ENCODE measurements at regions not wholly inside any gene's neighbourhood (a gene's known extent, or its start where the extent isn't known, plus 50 kb on each side); places are given as distances from the start of the nearest gene placed in this dataset.
"Not testable (repeated sequence)": the region's sequence is repeated elsewhere in the genome, so short reads cannot be mapped to it uniquely, and the experiment has no call there.

DNA sequence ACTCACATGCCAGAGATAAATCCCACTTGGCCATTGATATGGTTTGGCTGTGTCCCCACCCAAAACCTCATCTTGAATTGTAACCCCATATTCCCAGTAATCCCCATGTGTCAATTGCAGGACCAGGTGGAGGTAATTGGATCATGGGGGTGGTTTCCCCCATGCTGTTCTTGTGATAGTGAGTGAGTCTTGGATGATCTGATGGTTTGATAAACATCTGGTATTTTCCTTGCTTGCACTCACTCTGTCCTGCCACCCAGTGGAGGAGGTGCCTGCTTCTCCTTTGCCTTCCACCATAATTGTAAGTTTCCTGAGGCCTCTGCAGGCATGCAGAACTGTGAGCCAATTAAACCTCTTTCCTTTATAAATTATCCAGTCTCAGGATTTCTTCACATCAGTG lies 50.4 kb upstream of the B3GAT2 start:
- not testable (repeated sequence) for DNase-seq

DNA sequence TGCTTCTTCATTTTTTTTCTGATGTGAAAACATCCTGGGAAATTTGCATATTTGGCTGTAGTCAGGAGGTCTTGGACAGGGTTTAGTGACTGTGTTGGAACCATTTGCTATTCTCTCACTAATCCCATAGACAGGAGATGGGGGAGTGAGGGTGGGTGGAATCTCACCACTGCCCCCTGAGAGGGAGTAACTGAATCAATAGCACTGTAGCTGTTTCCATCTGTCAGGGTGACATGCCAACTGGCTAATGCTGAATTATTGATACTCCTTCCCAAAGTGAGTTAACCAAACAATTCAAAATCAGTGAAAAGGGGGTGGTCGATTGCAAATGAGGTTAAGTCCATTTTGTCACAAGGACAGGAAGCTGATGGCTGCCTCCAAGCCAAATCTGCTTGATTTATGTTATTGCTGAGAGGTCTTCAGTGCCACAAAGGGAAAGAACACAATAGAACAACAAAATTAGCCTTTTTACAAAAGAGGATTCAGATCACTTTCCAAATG lies 55.1 kb upstream of the B3GAT2 start:
- no peak for DNase-seq

DNA sequence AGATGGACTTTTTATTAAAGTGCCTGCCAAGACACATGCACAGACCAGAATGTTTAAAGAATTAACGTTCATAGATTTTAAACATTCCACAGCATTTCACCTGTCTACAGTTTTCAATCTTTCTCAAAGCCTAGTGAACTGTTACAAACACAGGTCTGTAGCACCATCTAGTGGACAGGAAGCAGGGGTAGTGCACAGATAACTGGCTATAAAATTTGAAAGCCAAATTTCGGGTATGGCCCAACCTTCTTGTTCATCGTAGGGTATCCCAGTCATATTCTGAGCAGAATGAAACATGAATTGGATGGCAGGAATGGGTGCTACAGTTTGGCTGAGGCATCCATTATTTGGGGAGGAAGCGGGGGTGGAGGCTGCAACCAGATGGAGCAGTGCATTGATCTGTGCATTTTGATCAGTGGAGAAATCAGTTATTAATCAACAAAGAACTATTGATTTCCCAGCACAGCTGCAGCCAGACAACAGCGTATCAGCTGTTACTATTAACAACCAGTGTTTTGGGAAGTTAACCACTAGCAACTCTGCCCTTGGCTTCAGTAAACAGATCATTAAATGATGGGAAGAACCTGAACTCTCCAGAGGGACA lies 56.1 kb upstream of the B3GAT2 start:
- peak; percentile 55 for DNase-seq

DNA sequence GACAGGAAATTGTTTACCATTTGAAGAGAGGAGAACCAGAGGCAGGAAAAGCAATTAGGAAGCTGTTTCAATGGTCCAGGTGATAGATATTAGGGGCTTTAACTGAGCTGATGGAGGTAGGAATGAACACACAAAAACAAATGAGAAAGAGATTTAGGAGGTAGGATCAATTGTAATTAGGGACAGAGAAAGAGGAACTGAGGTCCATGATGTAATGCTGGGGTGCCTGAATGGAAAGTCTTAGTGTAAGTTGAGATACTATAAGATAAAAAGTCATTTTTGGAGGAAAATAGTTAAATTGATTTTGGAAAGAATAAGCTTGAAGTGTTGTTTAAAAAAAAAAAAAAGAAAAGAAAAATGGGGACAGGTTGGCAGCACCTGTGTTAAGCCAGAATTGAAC lies 58.5 kb upstream of the B3GAT2 start:
- DNase-seq: no peak

DNA sequence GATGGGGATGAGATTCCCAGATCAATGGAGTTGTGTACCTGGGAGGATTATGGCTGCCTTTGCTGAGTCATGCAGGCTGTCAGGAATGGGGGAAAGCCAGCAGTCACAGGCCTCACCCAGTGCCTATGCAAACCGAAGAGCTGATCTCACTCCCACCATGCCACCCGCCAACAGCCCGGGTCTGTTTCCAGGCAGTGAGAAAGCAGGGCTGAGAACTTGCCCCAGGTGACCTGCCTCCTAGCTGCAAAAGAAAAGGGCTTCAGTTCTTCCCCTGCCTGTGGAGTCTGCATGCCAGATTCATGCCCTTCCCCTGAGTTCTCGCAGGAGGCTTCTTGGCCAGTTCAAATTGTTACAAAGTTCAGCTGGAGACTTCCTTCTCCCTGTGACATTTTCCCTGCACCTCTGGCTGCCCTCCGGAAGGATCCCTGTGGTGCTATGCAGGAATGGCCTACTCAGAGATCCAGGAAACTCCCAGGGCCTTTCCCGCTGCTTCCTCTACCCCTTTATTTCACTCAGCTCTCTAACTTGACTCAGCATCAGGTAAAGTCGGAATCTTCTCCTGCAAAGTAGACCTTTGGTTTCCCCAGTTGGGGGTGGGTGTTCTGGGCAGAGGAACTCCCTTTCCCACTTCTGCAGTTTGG lies 71.5 kb upstream of the B3GAT2 start:
- no peak for DNase-seq

DNA sequence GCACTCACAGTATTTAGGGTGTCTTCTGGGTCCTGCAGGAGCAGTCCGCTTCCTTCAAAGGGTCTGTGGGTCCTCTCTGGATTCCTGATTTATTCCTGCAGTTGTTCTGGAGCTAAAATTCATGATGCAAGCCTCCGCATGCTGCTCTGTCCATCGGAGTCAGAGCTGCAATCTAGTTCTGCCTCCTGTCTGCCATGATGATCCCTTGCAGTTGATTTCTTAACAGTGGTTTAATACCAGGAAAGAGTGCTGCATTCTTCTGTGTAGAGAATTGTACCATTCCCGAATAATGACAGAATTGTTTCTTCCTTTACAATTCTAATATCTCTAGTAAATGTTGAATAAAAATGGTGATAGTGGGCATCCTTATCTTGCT lies 72.0 kb upstream of the B3GAT2 start:
- no peak for DNase-seq

DNA sequence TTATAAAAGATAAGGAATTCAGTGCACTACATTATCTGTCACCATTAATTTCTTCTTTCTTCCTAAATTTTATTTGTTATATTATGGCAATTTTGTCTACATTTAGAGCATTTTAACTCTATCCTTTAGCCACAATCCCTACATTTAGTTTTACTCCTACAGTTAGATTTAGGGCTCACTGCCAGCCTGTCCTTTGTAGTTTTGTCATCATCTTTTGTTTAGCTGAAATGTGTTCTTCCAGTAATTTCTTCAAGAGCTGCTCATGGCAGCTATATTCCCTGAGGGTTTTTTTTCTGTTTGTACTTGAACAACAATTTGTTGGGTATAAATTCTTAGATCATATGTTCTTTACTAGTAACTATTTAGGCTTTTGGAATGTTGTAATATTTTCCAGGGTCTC lies 72.7 kb upstream of the B3GAT2 start:
- DNase-seq: no peak

DNA sequence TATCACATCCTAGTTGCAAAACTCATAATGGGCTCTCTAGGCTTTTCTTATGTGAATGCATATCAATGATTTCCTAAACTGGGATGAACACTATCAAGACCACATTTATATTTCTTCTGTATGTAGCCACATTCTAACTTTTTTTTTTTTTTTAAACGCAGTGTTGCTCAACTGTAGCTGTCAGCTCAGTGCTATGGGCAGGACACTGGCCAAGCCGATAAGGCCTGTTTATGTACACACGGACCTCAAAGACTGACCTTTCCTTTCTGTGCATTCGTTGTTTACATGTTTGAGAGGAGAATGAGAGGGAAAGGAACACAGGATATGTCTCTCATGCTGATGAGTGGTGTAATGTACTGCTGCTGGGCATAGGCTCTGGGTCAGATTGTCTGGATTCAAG lies 75.1 kb upstream of the B3GAT2 start:
- DNase-seq: no peak

DNA sequence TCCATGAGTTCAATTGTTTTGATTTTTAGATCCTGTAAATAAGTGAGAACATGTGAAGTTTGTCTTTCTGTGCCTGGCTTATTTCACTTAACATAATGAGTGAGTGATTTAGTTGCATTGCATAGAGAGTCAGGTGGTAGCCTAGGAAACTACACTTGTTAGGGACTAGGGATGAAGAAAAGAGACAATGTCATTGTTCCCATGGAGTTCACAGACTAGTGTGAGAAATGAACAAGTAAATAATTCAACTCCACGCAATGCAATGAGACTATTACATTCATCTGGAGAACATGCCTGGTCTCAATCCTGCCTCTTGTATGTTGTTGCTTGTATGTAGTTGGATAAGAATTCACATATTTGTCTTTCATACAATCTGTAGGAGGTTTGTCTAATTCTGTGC lies 76.3 kb upstream of the B3GAT2 start:
- no peak for DNase-seq

DNA sequence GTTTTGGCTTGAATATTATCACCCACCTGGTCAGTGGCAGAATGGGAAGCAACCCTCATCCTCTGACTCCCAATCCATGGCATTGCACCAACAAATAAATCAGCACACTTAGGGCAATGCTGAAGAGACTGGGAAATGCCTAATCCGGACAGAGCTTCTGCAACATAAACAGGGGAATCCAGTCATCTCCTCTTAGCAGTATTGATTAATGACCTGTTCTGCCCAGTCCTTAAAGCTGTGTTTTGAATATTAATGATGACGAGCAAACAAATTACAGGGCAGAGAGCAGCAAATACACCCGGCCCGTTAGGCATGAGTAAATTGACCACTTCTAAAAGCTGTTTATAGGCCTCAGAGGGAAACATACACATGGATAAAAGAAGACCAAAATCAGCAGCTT lies 77.0 kb upstream of the B3GAT2 start:
- peak; percentile 27 for DNase-seq

DNA sequence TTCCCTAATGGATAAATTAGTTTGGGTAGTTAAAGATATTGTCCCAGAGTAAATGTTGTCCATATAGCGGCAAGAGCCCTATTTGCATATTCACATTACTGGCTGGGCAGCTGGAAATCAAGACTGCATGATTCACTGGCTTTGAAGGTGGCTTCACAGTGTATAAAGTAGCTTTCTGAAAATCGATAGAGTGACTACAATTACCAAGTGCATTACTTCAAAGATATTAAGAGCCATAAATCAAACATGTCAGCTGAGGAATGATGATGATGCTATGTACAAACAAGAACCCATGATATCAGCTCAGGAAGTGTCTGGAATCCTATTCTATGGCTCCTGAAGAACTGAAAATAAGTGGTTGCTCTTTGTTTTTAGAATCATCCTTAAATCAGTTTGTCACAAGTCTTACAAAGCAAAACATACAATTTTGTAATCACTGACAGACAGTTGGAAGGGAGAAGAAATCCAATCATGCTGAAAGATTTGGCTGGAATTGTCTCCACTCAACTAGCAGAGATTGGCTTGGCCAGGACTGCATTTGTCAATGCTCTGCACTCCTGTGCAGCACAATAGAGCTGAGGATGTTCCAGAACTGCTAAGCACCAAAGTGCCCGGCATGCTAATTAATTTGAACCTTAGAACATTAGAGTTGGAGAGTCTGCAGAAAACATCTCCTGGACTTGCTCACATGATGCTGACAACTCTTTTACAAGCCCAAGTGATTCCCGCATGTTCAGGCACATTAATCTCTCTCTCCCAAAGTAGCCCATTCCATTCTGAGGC lies 77.9 kb upstream of the B3GAT2 start:
- peak; percentile 36 for DNase-seq

DNA sequence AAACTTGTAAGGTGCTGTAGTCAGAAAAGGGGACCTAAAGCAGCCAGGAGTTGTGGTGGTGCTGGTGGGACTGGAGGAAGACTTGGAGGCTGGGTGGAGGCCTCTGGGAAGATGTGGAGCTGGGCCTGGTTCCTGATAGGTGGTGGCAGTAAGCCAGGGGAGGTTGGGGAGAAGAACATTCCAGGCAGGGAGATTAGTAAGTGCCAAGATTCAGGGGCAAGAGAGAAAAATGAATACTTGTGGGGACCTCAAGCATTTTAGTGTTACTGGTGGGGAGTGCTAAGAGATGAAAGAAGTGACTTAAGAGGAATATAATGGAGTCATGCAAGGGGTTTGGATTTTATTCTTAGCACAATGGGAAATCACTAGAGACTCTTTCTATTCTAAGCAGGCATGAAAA lies 79.0 kb upstream of the B3GAT2 start:
- DNase-seq: no peak

DNA sequence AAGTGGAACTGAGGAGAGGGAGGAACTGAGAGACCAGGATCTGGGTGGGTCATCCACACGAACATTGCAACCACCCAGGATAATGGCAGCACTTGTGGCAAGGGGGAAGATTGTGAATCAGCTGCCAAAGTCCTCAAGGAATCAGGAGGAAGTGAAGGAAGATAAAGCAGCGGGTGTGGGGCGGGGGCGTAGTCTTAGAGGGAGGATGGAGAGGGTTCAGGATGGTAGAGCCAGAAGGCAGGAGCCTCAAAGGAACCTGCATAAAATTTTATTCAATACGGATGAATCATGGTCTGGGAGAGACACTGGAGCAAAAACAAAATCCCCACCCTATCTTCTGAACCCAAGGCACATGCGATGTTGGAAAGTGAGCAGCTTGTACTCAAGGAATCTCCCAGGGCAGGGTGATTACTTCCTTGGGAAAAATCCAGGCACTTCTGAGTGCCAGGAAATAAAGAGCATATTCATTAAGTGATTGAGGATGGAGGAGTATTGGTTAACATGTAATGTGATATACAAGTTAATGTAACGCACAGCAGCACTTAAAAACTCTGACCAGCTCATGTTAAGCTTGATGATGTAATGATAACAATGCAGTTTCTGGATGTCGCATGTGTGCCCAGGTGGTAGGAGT lies 82.0 kb upstream of the B3GAT2 start:
- no peak for DNase-seq

DNA sequence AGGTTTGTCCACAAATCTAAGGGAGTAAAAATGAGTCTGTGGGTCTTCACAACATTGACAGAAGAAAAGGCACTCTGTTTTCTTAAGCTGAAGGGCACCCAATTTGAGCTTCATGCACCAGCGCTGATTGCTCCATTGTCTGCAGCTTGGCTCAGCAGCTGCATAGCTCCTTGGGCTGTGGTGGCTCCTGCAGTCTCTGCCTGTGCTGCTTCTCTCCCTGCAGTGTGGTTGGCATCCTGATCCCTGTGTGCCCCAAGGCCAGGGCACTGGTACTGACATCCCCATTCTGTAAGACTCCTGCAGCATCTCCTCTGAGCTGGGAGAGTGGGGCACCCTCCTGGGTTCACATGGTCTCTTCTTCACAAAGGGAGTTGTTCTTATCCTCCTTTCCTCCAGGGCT lies 83.2 kb upstream of the B3GAT2 start:
- no peak for DNase-seq

DNA sequence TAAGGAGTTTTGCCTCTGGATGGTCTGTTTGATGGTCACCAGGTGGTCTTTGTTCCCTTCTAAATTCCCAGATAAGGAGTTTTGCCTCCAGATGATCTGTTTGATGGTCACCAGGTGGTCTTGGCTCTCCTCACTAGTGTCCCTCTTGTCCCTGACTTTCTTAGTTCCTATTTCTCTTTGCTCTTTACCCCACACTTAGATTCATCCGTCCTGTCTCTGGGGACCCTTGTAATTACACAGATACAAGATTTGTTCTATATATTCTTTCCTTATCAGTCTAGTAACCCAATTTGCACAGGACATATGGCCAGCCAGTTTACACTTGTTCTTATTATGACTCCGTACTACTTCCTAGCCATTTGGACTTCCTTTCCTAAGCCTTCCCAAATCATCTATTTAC lies 84.0 kb upstream of the B3GAT2 start:
- no peak for DNase-seq

DNA sequence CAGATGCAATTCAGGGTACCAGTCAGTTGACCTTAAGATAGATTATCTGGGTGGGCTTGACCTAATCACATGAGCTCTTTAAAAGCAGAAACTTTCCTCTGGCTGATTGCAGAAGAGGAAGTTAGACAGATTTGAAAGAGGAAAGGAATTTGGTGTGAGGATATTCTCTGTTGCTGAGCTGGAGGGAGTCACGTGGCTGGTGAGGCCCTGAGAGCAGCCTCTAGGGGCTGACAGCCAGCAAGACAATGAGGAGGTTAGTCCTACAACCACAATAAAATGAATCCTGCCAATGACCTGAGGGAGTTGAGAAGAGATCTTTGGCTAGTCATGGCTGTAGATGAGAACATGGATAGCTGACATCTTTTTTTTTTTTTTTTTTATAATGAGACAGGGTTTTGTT lies 87.0 kb upstream of the B3GAT2 start:
- no peak for DNase-seq

DNA sequence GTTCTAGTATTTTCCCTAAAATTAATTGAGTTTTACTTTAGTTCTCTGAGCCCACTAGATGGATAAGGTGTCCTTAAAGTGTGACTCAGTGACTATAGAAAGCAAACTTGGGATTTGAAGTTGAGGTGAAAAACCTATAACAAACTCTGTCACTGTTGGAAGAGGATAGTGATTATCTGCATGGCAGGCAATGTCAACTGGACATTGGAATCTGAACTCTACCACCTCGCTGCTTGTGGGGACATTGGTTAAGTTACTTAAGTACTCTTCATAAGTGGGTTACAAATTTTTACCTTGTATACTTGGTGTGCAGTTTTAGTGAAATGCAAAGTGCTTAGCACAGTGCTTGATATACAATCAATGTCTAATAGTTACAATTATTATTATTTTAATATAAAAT lies 87.9 kb upstream of the B3GAT2 start:
- no peak for DNase-seq

DNA sequence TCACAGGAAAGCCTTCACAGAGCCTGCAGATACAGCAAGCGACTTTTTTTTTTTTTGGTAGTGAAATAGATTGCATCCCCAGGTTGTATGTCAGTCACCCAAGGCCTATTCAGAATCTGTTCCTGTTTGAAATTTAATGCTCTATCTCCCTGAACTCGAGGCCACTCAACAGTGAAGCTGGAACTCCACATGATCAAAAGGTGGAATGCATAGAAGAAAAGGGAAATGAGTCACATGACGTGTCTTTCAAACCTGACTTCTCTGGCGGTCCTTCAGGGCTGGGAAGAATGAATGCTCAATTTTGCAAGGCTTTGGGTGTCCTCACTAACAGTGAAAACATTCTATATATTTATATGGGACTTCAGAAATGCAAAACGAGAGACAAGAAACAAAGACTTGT lies 88.4 kb upstream of the B3GAT2 start:
- no peak for DNase-seq

DNA sequence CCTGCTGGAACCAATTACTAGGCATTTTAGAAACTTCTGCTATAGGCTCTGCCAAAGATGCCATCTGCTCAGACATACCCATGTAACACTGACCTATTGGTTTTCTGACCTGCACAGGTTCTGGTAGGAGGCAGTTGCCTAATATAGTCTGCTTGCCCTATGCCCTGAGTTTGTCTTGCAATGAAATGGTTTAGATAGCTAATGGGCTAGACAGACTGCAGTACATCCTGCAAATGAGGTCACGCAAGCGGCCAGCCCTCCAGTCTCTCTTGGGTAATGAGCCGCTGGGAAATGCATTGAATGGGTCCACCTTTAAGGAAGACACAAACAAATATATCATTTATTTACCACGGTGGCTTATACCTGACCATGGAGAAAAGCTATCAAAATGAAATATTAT lies 90.6 kb upstream of the B3GAT2 start:
- DNase-seq: no peak

DNA sequence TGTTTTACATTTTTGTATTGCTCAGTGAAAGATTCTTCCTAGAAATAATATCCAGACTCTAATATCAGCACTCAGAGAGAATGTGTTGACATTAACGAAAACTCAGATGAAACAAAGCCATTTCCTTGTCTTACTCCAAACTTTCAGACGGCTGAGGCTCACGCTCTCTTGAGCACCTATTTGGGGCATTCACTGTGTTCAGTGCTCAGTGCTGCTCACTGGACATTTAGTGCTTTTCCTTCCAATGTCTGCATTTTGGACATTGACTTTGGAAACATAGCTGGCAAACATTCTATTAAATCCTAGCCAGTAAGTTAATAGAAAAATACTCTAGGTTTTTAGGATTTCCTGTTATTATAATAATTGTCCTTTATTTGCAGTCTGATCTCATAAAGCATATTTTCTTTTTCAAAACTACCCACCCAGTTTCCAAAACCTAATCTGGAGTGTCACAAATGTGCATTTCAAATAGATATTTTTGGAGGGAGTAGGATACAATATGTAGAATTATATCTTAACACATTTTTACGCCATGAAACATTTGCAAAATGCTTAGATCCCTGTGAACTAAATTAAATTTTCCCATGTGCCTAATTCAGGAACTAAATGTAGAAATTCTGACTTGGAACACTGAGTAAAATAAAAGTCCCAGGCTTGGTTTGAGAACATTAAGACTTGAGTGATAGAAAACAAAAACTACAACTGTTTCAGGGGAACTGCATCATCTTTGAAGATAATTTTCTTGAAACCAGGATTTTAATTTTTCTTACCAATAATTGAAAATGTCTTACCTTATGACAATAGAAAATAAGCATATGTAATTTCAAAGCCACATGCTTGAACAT lies 91.7 kb upstream of the B3GAT2 start:
- DNase-seq: no peak

DNA sequence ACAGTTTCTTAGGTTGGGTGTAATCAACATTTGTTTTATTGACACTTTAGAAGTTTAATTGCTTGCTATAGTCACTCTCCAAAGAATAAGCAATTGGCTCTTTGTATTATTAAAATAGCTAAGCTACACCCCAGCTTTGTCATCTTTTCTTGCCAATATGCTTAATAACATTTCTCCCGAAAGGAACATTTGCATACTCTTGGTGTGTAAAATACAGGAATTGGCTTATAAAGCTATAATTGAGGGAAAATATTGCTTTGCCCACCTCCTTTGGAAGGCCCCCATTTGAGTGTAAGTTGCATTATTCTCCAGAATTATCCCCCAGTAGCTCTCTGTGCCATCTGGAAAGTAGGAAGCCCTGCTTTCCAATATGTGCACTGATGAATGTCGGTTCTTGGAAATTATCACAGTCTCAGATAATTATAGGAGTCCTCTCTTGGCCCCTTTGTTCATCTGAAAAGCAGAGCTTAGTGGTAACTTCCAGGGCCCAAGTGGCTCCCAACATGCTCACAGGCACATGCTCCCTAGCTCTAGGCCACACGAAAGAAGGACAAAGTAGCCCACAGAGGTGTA lies 92.4 kb upstream of the B3GAT2 start:
- no peak for DNase-seq

DNA sequence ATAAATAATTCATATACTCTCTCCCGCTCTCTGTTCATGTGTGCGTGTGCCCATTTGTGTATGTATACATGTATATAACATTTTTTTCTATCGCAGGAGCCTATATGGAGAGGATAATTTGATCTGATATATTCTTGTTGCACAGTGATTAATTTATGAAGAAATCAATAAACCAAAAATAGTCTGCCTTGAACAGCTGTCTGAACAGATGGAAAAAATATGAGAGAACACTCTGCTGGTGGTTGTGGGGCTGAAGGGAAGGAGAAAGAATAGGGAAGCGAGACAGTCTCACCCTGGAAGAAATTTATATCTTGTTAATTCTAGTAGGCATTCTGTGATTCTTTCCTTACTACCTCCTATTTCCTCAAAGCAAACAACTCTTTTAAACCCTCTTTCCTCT lies 96.6 kb upstream of the B3GAT2 start:
- no peak for DNase-seq

DNA sequence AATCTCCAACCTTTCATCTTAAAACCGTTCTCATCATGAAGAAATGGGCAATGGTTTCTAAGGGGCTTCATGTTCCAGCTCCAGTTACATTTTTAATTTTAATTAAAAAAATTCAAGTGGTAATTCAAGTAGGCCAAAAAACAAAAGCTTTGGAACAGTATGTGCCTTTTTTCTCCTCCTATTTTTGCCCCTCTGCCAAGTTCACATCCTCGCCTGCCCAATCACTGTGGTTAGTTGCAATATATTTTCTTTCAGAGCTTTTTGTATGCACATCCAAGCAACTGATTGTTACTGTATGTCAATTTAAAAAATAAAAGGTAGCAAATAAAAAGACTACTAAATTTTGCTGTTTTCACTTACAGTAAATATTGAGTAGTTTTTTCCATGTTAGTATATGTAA lies 99.8 kb upstream of the B3GAT2 start:
- DNase-seq: no peak
